HG03558 (cell line): ENCODE measurements at regions not wholly inside any gene's neighbourhood (a gene's known extent, or its start where the extent isn't known, plus 50 kb on each side); places are given as distances from the start of the nearest gene placed in this dataset.
"Not testable (repeated sequence)": the region's sequence is repeated elsewhere in the genome, so short reads cannot be mapped to it uniquely, and the experiment has no call there.

Experiments used
- ATAC-seq: cut with Tn5 transposase; IDR thresholded peaks from one replicate; pipeline ENCODE4 v1.9.1; 2021; ENCODE audit warnings: moderate number of reproducible peaks; ENCODE audit not compliant: unreplicated experiment; ENCODE audit errors: extremely low read depth

- no peak for ATAC-seq
Observed at GRCh38 chrX:117843749-117844148, 272.9 kb downstream of the KLHL13 start.

- ATAC-seq = no peak
Observed at GRCh38 chrX:117840645-117841044, 276.0 kb downstream of the KLHL13 start.

GRCh38 chrX:117839544-117839943 is 277.1 kb downstream of the KLHL13 start:
- ATAC-seq = no peak

- no peak for ATAC-seq
Observed at GRCh38 chrX:117838581-117839331, 277.9 kb downstream of the KLHL13 start.

GRCh38 chrX:117835034-117835433 is 281.6 kb downstream of the KLHL13 start:
- no peak for ATAC-seq

- ATAC-seq = no peak
Observed at GRCh38 chrX:117834076-117834475, 282.5 kb downstream of the KLHL13 start.

GRCh38 chrX:117821472-117821871 is 295.1 kb downstream of the KLHL13 start:
- ATAC-seq = not testable (repeated sequence)

GRCh38 chrX:117808426-117808825 is 308.2 kb downstream of the KLHL13 start:
- ATAC-seq = no peak

GRCh38 chrX:117803463-117803862 is 313.1 kb downstream of the KLHL13 start:
- no peak for ATAC-seq

GRCh38 chrX:117788339-117788738 is 328.3 kb downstream of the KLHL13 start:
- no peak for ATAC-seq

- ATAC-seq = no peak
Observed at GRCh38 chrX:117771384-117771783, 345.2 kb downstream of the KLHL13 start.

- no peak for ATAC-seq
Observed at GRCh38 chrX:117768861-117769604, 347.6 kb downstream of the KLHL13 start.

- no peak for ATAC-seq
Observed at GRCh38 chrX:117765211-117765610, 351.4 kb downstream of the KLHL13 start.

GRCh38 chrX:117752745-117753144 is 363.9 kb downstream of the KLHL13 start:
- ATAC-seq = no peak

- ATAC-seq = no peak
Observed at GRCh38 chrX:117751155-117751554, 365.5 kb downstream of the KLHL13 start.

GRCh38 chrX:117744958-117745357 is 371.7 kb downstream of the KLHL13 start:
- ATAC-seq = no peak

GRCh38 chrX:117743469-117744251 is 372.9 kb downstream of the KLHL13 start:
- ATAC-seq = no peak

GRCh38 chrX:117713411-117713810 is 403.2 kb downstream of the KLHL13 start:
- no peak for ATAC-seq

GRCh38 chrX:117711782-117712181 is 404.8 kb downstream of the KLHL13 start:
- no peak for ATAC-seq

- no peak for ATAC-seq
Observed at GRCh38 chrX:117707948-117708743, 408.5 kb downstream of the KLHL13 start.
